SHP77 (cell line): ENCODE measurements at regions not wholly inside any gene's neighbourhood (a gene's known extent, or its start where the extent isn't known, plus 50 kb on each side); places are given as distances from the start of the nearest gene placed in this dataset.

Experiments used
- DNase-seq, 2 experiments: peaks; one replicate each; lab custom pipeline; 2025; lab: John Stamatoyannopoulos, UW

DNA sequence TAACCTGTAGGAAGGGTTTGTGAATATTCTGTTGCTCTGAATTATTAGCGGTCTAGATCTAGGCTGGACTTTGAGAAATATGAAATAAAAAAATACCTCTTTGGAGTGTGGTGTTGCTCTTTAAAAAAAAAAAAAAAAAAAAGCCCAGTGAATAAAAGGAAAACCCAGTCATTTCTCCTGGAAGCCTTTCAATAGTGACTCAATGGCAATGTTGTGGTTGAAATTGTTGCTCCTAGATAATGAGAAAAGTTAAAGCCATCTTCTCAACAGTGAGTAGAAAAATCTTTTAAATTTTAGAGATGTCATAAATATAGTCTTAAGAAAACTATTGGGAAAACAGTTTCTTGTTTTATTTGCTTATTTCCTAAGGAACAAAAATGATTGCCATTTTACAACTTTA lies 135.3 kb downstream of the RFC3 start:
- no peak for DNase-seq

DNA sequence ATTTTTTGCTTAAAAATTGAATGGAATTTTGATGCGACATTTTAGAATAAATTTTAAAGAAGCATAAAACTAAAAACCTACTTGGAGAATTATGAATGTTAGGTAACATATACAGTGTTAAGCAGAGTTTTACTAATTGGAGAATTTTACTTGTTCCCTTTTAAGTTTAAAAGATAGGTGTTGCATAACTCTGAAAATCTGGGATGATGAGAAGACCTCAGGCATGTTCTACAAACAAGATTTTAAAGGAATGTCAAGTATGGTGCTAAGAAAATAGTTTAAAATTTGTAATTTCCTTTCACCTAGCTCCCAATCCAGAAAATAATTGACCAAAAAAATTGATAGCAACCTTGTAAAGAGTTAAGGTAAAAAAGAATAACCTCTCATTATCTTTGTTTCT lies 135.8 kb downstream of the RFC3 start:
- no peak for DNase-seq

DNA sequence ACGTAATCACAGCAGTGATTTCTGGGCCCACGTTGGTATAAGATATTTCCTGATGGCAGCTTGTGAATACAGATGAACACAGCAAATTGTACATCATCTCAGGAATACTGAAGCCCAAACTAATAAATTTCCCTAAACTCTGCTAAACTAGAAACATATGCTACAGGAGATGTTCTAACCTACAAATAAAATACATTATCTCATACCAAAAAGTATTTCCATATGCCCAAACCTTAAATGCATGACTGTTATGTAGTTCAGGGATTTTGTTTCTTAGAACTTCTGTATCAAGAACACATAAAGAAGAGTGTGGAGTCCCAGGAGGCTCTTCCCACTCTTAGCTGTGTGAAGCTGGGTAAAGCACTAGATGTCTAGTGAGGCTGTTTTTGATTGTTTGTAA lies 138.4 kb downstream of the RFC3 start:
- DNase-seq = no peak

DNA sequence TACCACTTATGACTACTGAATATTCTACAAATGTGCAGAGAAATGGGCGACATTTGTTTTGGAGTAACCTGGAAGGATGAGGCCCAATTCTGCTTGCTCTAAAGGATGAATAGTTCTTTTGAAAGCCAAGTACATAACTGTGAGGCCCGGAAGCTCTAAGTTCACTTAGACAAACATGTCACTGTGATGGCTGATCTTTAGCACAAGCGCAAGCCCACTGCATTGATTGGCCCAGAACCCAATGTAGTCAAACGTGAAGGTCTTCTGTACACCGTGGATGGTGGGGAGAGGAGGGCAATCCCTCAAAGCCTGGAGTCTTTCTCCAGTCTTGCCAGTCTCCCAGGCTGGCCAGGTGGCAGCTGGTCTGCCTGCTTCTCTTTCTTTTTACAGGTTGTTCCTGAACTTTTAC lies 139.6 kb downstream of the RFC3 start:
- DNase-seq = no peak

DNA sequence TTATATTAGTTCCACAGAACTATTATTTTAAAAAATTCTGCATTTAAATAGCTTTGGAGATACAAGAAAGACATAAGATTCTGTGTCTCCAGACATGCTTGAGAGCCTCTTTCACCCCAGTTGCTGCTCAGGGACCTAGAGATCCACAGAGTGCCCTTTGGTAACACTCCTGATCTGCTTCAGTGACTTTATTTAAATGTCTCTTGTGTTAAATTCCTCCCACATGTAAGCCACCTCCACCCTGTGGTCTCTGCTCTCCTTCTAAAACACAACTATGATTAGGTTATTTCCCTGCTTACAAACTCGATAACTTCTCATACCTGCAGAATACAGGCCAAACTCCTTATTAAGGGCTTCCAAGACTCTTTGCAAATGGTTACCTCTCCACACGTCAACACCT lies 141.0 kb downstream of the RFC3 start:
- DNase-seq = no peak

DNA sequence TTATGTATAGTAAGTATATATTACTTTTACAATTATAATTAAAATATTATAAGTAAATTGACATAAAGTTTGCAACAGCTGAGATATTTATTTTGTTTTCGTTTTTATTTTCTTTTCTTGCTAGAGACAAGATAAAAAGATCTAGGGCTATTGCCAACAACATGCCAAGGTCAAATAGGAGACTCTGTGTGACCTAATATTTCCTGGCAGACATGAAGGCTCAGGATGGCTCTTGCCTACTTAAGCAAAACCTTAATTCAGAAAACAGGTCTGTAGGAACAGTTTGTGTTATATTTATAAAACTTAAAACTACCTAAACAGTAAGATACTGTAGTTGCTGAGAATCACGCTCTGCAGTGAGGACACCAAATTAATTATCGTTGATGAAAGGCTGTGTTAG lies 145.2 kb downstream of the RFC3 start:
- no peak for DNase-seq

DNA sequence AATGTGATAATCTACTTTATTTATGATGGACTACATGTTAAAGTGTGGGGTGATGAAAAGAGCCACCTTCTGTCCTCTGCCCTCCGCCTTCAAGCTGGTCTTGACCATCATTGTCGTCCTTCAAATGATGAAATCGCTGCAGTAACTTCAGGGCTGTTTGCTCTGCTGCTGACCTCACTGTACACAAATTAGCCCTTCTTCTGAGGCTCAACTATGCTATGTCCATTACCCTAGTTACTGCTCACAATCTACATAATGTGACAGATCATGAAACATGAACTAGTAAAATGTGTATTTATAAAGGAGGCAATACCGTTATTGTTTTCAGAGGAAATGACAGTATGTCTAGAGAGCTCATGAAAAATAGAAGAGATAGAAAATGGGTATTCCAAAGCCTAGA lies 145.9 kb downstream of the RFC3 start:
- DNase-seq = peak in 1 of 2 experiments; percentile 28

DNA sequence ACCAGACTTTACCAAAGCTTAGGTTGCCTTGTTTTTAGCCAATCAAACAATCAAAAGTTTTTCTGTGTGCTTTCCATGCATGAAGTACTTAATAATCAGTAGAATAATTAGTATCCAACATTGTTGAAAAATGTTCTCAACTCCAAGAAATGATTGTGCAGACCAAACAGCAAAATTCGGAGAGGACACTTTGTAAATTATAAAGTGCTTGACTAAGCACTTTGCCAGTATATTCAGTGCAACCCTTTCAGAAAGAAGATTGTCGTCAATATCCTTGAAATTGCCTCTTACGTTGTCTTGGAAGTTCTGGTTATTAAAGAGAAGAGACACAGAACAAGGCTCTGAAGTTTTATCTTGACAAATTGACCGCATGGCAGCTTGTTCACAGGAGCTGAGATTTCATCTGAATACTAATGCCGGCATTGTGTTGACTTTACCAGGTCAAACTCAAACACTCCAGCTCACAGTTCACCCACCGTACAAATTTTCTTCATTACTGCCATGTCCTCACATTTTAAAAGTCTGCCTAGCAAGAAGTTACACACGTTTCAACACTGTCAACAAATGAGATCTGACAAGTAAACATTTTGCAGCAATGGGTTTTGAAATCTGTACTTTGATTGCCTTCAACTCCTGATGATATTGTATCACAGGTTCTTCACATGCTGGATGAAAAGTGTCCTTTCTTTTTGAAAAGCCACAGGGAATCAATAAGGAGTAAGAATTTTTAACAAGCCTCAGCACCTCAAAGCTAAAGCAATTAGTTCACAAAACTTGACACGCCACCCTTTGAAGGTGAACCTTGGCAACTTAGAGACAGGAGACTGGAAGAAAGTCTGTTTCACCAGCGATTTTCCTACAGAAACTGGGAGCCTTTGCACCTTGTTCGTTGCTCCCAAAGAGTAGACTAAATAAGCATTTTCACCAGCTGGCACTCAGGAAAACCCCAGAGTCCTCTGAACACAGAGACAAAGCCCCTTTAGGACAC lies 150.9 kb downstream of the RFC3 start:
- DNase-seq = no peak

DNA sequence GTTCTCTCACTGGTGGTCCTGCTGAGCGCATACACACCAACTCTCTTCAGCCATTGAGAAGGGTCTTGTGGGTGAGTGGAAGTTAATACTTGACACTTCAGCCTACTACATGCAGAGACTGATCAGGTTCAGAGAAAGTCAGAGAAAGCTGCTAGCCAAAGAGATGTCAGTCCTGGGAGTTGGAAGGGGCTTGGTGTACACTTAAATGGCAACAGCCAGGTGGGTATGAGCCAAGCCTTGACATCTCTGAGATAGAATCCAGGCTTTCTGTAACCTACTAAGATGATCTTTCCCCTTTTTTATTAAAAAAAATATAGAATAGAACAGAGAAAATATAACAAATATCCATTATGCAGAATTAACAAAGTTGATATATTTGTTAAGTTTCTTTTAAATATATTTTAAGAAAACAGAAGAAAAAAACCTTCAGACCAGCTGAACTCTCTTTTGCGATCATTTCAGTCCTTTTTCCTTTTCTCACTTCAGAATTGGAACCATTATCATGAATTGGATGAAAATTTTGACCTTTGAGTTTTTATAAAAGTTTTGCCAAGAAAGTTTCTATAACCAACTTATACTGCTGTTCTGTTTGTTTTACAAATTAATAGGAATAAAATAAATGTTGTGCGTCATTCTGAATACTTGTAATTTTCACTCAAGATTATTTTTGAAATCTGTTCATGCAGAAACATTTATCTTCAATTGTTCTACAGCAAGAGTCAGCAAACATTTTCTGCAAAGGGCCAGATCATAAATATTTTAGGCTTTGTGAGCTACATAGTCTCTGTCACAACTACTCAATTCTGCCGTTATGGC lies 153.0 kb downstream of the RFC3 start:
- no peak for DNase-seq

DNA sequence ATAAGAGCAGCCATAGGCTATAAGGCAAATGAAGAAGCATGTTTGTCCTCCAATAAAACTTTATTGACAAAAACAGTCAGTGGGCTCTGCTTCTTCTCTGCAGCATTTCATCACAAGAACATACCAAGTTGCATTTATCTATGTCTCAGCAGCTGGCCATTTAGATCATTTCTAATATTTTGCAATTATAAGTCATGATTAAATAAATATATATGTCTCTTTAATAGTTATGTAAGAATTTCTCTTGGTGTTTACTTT lies 153.5 kb downstream of the RFC3 start:
- DNase-seq = no peak

DNA sequence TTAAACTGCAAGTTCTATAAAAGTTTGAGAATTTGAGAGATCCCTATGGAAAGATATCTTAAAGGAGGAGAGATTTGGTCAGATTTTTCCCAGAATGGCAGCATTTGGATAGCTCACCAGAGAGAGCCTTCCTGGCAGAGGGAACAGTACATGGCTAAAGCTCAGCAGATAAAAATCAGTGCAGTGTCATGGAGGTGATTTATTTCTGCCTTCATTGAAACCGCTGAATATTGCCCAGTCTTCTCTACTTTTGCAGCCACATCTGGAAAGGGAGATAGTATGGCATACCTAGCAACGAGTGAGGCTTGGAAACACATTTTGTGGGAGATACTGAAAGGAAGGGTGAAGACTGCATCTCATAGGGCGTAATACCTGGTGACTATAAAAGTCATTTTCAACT lies 155.2 kb downstream of the RFC3 start:
- DNase-seq = no peak

DNA sequence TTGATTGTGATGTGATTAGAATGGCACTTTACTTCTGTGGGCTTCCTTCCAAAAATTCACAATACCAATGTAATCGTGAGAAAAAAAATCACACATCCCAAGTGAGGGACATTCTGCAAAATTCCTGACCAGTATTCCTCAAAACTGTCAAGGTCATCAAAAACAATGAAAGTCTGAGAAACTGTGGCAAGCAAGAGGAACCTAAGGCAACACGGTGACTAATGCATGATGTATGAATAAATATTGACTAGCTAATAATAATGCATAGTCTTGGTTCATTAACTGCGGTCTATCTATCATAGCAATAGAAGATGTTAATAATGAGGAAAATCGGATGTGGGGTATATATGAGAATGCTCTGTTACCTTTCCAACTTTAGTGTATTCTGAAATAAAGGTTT lies 159.0 kb downstream of the RFC3 start:
- no peak for DNase-seq

DNA sequence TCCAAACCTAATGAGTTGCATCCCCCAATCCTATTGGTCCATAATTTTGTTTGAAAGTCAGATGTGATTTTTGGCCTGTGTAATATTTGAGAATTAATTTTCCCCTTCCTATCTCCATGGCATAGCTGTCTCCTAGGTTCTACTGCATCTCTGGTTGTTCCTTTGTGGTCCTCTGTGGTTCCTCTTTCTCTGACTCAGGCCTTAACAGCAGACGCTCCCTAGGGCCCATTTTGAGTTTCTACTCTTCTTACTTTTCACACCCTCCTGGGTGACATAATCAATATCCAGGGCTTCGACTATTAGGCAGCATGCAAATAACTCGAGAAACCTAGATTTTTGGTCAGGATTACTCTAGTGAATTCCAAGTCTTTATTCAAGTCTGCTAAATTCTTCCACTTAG lies 160.7 kb downstream of the RFC3 start:
- no peak for DNase-seq

DNA sequence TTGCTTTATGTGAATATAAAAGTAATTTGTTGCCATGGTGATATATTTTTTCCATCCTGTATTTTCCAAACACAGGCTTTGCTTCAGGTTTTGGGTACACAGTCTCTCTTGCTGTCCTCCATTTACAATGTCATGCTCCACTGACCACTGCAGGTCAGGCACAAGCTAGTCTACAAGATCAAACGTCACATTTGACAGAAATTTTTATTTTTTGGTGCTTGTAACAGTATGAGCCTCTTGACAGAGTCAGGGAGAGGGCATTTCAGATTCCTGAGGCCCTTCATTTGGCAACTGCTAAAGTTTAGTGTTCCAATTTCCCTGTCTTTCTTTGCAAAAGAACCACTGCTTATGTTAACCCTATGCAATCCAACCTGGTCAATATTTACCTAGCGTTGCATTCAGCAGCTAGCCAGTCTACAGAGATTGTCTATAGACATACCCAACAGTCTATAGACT lies 175.0 kb downstream of the RFC3 start:
- DNase-seq = peak; percentile 34 to 56

DNA sequence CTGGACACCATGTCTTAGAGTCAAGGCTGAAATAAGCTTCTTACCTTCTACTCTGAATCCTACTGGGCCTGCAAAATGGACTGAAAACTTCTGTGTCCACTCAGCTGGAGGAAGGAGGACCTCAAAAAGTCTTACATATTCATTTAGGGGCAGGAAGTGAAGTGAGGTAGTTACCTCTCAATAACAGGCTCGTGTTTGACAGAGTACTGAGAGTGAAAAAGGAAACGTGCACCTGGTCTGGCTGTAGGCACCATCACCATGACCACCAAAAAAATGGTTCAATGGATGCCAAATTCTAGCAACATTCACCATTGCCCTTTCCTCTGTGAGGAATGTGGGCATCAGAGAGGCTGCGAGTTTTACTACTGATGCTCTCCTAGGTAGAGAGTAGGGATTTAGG lies 176.2 kb downstream of the RFC3 start:
- DNase-seq = no peak

DNA sequence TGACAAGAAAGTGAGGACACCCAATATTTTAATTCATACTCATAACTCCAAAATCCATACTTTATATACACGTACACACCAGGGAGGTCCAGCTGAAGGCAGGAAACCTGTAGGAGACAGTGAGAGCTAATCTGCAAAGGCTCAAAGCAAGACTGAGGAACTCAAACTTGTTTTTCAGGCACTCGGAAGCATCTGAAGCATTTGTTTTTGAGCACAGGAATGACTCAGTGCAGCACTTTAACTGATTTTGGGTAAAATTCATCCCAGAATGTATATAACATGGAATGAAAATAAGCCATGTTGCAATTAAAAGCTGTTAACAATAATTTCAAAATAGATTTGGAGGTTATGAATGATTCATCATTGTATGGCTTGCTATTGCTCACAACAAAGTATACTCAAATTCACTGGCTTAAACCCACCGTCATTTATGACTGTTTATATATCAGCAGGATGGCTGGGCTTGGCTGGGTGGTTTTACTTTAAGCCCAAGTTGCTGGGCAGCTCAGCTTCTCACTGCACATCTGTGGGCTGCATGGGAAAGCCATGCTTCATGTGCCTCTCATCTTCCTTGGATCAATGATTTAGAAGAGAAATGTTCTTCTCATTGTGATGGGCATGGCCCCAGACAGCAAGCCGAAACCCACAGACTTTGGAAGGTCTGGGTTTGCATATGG lies 177.0 kb downstream of the RFC3 start:
- DNase-seq = no peak

DNA sequence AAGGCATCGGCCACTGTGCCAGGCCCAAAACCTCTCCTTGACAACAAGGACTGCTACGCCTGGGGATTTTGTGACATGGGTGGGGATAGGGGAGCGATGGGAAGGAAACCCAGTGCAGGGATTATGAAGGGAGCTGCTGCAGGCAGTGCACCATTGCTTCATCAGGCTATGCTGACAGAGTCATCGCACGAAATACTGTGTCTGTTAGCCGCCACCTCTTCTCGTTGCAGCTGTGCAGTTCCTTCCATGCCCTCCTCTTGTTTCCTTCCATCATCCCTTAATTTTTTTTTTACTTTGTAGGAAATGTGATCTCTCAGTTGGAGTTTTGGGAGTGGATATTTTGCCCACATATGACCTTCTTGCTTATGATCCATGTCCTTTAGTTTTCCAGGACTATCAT lies 178.7 kb downstream of the RFC3 start:
- no peak for DNase-seq

DNA sequence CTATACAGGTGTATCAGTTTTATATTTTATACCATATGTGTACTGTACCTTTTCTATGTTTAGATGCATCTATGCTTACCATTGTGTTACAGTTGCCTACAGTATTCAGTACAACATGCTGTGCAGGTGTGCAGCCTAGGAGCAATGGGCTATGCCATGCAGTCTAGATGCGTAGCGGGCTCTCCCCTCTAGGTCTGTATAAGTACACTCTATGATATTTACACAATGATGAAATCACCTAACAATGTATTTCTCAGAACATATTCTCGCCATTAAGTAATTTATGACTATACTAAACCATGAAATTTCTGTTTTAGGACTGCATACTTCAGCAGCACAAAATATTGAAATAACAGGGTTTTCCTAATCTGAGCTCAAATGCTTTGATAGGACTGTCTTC lies 179.6 kb downstream of the RFC3 start:
- DNase-seq = peak in 1 of 2 experiments; percentile 16

DNA sequence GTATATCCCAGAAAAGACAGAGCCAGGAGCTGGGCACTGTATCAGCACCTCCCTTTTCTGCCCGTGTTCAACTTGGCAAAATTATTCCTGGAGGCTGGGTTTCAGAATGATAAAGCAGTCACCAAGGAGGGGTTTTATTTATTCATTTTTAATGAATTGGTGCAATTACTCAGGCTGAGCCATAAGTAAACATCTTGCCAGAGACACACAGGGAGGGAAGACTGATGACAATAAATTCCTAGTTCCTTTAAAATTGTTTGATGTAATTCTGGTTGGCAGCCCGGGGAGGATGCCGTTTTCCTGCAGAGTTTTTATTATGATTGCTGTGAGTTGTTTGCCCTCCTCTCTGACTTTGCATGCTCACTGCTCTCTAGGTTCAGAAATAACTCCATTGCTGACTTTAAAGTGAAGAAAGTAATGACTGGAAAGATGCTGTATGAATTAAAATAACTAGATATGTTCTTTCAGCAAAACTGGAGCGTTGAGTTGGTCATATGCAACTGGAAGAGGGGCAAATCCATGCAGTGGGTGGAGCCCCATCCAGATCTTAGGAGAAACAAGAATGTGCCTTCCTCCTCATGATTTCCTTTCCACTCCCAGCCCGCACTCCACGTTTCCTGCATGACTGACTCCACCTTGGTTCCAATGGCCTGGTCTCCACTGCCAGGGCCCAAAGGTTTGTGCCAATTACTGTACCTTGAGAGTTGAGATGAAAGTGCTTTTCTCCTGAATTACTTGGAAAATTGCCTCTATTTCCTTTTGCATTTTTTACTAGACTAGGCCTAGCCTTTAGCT lies 182.1 kb downstream of the RFC3 start:
- no peak for DNase-seq

DNA sequence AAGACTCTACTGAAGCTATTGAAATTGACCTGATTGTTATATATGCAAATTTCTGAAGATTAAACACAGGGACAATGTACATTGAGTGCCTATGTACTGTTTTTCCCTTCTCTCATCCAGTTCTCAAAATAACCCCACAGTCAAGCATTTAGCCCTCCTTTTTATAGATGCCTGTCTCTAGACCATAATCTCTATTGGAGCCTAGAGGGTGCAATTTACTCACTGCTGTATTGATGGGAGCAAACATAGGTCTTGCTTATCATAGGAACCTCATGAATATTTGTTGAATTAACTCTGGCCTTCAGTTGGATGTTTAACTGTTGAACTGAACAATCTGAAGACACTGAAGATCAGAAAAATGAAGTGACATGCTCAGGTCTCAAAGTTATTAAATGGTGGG lies 183.0 kb downstream of the RFC3 start:
- no peak for DNase-seq

DNA sequence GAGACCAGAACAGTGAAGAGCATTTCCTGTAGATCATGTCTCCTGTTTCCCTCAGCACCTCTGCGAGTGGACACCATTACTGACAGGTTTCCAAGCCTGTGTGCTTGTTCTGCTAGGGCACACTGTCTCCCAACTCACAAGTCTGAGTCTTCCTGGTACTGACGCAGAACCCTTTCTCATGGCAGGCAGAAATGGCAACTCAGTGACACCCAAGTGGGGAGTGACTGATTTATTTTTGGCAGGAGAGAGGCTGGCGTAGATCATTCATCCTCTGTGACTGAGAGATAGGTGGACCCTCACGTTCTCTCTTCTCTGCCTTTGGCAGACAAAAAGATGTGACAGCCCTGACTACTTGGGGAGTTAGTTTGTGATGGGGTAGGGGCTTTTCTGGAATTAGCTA lies 183.4 kb downstream of the RFC3 start:
- DNase-seq = no peak

DNA sequence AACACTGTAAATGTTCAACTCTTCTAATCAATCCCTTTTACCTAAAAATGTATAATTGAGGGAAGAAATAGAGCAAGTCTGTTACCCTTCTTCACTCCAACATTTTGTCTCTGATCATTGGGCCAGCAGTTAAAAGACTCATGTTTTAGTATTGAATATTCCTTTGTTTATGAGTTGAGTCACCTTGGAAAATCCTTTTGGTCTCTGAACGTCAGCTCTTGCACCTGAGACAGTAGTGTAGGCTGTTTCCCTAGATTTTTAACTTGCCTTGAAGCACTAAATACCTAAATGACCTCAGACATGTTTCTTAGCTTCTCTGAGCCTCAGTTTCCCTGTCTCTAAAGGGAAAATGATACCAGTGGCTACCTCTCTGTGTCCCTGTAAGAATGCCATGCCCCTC lies 184.2 kb downstream of the RFC3 start:
- DNase-seq = no peak
